DMS 273 treated with DMSO at 0.1 percent for 48 hours (cell line): ENCODE measurements at regions not wholly inside any gene's neighbourhood (a gene's known extent, or its start where the extent isn't known, plus 50 kb on each side); places are given as distances from the start of the nearest gene placed in this dataset.
A peak's percentile ranks its signal among the peaks of the same experiment; 100 is the strongest.

Experiments
- DNase-seq: peaks from one replicate; lab custom pipeline; 2025; lab: John Stamatoyannopoulos, UW

DNA sequence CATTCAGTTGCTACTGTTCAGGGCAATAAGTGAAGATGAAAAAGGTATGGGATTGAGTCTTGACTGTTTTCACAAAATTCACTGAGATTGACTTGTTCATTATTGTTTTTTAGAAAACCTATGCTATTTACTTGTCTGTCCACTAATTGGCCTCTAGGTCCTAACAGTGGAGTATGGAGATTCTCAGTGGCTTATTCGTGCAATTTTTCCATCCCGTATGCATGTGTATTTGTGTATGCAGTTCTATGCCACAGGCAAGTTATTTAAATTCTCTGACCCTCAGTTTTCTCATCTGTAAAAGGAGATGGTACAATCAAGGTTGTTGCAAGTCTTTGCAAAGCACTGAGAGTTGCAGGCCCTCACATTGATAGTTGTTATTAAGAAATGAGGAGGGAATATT, 151.0 kb downstream of the BBOX1 start:
- no peak for DNase-seq

DNA sequence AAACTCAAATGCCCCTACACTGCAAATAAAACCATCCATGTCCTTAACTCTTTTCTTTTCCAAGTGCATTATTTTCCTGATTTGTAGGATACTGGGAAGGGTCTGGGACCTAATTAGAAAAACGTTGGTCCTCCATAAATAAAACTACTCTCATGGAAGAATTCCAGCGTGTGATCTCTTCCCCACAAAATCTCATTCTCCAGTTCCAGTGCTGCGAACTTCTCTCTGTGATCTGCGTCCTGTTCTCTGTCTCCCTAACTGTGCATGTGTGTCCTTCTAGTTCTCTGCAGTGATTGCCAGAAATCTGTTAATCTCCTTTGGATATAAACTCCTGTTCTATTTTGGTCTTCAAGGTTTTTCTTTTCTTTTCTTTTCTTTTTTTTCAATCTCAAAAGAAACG, 148.1 kb downstream of the BBOX1 start:
- no peak for DNase-seq

DNA sequence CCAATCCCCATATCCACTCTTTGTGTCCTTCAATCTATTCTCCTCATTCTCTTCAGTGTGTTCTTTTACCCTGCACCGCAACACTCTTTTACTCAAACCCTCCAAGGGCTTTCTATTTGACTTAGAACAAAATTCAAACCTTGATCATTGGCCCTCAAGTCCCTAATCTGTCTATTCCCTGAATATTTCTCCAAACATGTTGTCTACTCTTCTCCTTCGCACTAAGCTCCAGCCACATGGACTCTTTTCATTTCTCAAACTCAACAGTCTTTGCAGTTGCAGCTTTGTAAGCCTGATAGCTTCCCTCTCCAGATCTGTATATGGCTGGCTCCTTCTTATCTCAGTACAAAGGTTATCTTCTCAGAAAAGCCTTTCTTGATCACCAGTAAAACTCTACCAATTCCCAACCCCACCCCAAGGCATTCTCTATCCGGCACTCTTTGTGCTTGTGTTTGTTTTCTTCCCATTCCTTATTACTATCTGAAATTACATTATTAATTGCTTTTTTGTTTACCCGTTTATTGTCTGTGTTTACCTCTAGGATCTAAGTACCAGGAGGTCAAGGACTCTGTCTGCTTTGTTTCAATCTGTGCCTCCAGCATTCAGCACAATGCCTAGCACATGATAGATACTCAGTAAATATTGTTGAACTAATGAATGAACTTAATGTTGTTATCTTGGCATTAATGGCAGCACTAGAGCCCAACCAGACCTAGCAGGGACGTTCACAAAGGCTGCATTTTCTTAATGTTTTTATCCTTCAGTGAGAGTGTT, 147.4 kb downstream of the BBOX1 start:
- DNase-seq = no peak

DNA sequence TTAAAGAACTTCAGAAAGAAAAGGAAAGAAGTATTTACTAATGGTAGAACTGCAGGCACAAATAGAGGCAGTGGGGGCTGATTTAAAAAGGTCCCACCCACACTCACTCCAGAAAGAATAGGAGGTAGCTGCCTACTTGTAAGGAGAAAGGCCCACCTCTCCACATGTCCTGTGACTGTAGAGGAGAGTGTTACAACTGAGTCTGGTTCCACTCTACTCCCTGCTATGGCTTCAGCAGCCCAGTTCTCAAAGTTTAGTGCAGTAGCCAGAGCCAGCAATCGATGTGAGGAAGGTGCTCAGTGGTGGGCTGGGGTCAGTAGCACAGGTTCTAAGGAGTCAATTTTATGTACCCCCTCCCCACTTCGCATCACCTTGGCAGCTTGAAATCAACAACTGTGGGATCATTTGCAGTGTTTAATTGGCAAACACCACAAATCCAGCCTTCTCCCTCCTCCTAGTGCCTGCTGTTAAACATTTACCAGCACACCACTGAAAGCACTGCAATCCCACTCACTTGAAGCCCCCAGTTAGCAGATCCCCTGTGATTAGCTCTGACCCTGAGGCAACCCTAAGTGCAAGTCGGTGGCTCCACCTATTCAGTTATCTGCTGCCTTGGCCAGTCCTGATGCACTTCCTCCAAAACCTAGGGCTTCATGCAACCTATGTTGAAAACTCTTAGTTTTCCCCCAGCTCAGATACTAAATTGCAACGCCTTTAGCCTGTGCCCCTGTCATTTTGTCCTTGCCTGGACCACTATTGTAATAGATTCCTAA, 146.6 kb downstream of the BBOX1 start:
- no peak for DNase-seq

DNA sequence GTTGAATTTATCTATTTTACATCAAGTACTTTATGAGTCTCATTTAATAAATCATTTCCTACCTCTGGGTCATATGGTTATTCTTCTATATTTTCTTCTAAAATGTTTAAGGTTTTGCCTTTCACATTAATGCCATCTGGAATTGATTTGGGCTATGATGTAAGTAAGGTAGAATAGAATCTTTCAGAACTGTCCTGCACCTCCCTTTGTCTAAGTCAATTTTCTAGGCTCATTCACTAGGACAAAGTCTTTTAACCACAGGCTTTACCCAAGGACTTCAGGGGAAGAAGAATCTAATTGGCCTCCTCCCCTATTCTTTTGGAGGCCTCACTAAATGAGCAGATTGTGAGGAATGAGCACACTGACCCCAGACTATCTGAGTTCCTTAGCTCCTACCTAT, 146.0 kb downstream of the BBOX1 start:
- no peak for DNase-seq

DNA sequence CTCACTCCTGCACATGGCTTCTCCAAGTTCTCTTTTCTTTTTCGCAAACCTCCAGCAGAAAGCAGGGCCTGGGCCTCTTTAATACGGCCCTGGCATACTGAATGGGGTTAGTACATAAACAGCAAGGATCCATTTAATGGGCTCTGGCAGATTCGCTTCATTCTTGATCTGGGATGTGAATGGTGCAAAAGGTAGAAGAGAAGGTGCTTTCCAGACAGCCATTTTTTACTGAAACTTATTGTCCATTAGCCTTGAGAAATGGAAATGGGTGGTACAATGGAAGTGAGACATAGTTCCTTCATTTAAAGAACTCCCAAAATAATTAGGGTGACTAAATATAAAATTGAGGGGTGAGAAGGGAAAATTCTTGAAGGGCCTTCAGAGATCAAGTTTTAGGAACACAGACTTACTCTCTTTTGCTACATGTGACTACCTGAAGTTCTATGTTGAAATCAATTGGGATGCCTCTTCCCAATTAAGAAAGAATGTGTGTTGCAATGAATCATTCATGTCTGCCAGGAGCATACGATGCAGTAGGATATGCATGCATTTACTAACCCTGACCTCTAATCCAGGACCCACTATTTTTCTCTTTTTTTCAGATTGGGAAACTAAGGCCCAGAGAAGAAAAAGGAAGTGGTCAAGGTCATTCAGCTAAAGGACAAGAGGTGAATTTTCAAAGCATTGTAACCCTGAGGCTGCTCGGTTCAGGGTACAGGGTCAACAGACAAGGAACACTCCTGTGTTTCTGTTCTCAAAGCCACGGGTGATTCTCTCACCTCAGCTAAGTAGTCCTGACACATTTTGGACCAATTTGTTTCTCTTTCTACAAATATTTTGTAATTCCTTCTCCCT, 144.1 kb downstream of the BBOX1 start:
- DNase-seq = no peak

DNA sequence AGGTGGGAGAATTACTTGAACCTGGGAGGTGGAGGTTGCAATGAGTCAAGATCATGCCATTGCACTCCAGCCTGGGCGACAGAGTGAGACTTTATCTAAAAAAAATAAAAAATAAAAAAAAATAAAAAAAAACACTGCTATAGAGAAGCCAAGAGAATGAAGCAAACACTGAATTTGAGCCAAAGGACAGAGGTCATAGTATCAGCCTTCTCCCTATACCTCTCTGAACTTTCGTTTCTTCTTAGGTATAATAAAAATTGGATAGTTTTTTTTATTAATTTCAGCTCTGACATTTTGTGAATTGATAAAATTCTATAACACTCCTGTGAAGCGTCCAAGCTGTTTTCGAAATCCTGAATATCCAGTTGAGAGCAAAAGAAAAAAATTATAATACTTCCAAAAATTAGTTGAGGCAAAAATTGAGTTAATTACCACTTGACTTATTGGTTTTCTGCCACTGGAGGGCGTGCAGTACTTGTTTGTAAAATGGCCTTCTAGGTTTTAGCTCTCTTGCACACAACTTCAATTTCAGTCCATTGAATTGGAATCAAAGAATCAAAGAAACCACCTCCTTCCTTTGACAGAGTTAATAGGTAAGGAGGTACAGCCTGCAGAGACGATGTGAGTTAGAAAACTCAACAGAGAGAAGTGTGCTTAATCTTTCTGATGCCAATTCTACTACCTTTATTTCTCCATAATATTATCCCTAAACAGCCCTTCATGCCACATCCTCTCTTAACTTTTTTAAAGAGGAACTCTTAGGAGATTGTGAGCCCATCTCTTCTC, 143.2 kb downstream of the BBOX1 start:
- no peak for DNase-seq

DNA sequence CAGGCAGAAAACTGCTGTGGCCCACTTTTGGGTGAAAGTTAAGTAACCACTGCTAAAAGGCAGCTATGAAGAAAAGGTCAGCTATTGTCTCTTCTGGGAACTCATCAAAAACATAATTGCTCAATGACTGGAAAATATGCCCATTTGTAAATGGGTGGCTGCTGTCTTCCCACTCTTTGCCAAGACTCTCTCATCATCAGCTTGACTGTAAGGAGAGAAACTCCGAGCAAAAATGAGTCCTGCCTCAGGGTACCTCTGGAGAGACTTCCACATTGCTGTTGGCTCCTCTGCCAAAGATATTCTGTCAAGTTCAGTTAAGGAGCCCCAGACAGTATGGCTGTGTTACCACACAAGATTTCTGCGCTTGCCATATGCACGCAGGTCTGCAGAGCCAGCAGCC, 138.7 kb downstream of the BBOX1 start:
- DNase-seq = peak; percentile 30

DNA sequence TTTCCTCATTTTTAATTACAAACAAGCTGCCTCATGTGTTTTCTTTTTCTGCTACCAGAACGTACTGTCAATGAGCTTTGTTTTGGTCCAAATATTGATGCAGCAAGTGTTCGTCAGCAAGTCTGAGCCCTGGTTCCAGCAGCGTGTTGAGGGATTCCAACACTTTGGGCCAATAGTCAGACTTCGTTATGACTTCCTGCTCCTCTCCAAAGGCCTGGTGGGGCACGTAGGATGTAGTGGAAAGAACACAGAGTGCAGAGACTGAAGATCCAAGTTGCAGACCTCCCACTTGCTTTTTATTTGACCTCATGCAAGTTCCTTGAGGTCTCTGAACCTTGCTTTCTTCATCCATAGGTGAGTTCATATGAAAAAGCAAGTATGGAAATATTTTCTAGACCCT, 138.2 kb downstream of the BBOX1 start:
- no peak for DNase-seq
